Stimulated activated CD4-positive, alpha-beta T cell treated with anti-CD3 and anti-CD28 coated beads, Interleukin-1b, Interleukin-23, amount 100 ng/mL, for 4 hours (primary cell): ENCODE measurements at regions not wholly inside any gene's neighbourhood (a gene's known extent, or its start where the extent isn't known, plus 50 kb on each side); places are given as distances from the start of the nearest gene placed in this dataset.
"Not testable (repeated sequence)": the region's sequence is repeated elsewhere in the genome, so short reads cannot be mapped to it uniquely, and the experiment has no call there.

Experiments used
- DNase-seq, 2 donors: peaks; one replicate each; pipeline ENCODE4 v3.0.0-alpha.2; 2020; ENCODE audit warnings: low read depth in 2 of 2

DNA sequence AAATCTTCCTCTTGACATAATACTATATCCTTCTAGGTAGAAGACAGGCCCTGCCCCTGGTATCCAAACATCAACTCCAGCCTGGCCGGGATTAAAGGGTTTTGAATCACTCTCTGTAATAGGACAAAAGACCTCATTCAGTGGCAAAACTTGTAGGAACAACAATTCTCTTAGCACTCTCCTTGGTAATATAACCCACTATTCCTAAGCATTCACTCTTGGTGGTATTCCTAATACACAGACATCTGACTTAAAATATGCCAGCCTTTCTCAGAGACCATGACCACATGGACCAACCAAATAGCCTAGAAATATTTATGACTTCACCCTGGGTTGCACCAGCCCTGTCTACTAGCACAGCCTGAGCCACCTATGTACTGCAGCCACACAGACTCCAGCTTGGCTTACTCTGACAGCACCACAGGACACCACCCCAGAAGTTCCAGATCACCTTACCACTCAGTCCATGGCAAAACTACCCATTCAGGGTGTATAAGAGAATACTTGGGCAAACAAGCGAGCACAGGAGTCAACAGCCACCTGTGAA lies 244.9 kb upstream of the NEBL start:
- no peak for DNase-seq

DNA sequence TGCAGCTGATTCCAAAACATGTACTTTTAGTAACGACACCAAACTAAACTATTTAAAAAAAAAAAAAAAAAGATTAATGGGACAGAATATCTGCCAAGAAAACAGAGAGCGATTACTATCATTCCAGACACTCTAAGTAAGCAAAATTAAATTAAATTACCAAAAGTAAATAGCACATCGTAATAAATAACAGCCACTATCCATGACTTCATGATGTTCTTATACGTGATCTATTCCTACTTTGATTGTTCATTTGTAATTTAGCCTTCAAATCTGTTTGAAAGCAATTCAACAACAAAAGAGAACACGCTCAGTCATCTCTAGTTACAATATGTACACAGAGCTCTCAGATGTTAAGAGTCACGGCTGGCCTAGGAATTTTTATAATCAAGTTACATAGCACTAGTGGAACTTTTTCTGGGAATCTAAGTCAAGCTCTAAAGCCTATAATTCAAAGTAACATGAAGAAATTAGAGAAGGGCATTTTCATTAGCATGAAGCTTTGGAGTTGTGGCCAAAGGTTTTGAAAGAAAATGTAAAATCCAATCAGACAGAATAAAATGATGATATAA lies 241.7 kb upstream of the NEBL start:
- no peak for DNase-seq

DNA sequence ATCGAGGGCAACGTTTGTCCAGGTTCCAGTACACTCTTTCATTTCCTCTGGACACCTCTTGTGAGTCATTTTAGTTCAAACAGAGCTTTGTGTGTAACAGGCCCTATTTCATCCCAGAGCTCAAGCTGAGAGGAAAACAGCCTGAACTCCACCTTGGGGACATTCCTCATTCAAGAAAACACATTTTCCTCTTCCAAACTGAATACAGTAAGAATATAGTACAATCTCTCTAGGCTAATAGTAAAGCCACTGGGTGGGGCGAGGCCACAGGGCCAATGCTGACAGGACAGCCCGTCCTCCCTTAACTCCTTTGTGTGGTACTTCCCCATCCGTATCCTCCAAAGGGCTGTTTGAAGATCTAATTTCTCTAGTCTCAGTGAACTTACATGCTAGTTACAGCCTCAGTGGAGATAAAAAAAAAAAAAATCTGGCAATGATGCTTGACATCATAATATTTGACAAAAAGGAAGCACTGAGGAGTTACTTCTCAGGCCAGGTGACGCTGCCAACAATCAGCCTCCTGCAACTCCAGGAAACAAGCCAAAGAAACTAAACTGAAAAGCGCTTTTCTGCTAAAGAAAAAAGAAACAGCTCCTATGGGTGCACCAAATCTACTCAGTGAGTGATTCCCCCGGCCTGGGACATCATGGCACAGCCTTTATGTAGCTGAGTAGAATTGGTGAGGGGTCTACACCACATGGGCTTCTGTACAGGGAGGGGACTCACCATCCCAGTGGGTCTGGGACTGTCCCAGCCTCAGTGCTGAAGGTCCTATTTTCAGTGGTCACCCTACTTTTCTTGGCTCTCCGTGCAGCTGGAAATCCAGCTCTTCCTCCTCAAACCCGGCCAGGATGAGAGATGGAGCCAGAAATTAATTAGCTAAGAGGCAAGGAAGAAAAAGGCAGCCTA lies 238.2 kb upstream of the NEBL start:
- no peak for DNase-seq

DNA sequence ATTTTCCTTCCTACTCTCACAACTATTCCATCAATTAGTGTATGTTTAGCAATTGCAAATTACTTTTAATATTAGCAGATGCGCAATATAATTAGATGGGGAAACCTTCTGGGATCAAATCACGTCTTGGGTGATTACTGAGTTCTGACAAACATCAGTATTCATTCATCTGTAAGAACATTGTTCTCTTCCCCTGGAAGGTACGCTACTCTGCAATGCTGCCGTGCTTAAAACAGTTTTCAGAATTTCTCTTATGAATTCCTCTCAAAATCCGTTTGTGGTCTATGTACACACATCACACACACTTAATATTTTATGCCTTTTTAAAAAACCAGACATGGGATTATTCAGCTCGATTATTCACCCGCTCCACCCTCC lies 237.5 kb upstream of the NEBL start:
- DNase-seq, result no peak

DNA sequence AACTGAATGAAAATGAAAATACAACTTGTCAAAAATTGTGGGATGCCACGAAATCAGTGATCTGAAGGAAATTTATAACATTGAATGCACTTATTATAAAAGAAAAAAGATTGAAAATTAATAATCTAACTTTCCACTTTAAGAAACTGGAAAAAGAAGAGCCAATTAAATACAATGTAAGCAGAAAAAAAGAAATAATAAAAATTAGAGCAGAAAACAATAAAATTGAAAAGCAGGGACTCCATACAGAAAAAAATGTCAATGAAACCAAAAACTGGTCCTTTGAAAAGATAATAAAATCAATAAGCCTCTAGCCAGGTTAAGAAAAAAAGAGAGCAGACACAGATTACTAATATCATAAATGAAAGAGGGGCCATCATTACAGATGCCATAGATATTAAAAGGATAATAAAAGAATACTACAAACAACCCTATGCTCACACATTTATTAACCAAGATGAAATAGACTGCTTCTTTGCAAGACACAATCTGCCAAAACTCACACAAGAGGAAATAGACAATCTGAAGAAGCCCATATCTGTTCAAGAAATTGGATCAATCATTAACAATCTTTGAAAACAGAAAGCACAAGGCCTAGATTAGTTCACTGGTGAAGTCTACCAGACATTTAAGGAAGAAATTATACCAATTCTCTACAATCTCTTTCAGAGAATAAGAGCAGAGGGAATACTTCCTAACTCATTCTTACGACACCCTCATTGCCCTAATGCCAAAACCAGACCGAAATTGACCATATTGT lies 233.8 kb upstream of the NEBL start:
- no peak for DNase-seq

DNA sequence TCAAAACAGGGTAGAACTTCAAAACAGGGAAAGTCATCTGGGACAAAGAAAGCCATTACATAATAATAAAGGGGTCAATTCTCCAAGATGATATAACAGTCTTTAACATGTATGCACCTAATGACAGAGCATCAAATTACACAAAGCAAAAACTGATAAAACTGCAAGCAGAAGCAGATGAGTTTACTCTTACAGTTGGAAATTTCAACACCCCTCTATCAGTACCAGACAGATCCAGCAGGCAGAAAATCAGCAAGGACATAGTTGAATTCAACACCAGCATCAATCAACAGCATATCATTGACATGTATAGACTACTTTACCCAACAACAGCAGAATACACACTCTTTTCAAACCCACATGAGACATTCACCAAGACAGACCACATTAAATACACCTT lies 233.0 kb upstream of the NEBL start:
- DNase-seq, result no peak

DNA sequence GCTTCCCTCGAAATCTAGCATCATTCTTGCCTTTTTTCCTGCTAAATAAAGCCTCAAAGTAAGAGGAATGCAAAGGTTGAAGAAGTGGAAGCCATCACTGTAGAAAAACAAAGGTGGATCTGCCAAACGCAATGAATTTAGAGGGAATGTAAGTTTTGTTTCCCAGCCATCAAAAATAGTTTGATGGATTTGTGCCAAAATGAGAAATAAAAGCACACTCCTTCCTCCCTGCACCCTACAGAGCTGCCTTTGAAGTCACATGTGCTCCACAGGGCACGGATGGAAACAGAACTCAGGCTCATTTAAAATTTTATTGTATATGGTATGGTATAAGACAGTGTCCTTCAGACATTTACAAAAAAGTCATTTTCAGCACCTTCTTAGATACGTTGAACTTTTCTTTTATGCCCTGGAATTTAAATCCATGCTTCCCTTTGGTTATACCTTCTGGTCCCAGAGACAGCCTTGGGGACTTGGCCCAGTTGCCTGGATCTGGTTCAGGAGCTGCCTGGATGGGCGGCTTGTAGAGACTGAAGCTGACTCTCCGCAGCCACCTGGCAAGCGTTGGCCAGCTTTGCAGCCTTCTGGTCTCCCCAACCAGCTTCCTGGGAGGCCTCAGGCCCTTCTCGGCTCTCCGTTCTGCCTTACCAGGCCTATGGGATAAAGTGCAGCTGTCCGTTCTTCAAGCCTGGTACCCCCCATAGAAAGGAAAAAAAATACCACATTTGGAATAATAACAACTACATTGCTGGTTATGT lies 228.5 kb upstream of the NEBL start:
- DNase-seq, result no peak

DNA sequence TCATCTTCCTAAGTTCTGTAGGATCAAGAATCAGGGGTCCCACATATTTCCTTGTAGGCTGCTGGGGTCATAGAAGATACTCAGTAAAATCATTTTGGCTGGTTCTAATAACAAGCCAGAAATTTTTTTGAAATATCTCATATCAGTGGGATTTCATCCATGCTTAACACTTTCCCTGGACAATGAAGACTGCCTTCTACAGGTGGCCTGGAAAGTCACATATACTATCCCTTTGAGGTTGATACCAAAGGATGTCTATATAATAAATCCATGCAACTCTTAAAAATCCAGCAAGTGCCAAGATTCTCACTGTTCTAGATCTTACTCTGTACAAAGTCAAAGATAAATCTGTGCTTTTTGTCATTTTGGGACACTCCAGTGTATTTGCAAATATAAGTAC lies 225.8 kb upstream of the NEBL start:
- DNase-seq, result no peak

DNA sequence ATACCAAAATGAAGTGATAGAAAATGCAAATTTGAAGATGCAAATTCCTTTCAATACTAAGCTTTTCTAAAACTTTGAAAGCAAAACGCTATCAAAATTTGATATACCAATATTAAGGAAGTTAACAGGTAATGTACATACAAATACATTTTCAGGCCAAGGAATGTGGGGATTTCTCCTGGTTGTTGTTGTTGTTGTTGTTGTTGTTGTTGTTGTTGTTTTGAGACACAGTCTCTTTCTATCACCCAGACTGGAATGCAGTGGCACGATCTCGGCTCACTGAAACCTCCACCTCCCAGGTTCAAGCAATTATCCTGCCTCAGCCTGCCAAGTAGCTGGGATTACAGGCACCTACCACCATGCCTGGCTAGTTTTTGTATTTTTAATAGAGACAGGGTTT lies 224.7 kb upstream of the NEBL start:
- DNase-seq, result not testable (repeated sequence)

DNA sequence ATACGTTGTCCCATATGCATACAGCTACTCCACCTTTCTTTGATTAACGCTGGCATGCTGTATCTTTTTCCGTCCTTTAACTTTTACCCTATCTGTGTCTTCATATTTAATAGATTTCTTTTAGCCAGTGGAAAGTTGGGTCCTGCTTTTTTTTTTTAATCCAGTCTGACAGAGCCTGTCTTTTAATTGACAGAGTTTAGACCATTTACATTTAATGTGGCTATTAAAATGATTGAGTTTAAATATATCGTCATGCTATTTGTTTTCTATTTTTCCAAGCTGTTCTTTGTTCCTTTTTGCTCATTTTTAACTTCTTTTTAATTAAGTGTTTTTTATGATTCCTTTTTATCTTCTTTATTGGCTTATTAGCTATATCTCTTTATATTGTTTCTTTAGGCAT lies 217.6 kb upstream of the NEBL start:
- DNase-seq, result no peak

DNA sequence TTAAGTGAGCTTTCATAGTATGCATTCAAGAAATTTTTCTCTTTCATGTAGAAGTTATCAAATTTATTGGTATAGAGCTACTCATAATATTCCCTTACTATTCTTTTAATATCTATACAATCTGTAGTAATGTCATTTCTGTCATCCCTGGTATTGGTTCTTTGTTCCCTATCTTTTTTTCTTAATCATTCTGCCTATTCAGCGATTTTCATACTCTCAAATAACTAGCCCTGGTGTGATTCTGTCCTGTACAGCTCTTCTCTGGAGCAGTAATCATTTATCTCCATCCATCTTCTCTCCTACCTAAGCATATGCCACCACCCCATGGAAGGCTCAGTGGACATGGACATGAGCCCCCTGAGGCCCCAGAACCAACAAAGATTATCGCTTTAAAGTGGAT lies 213.2 kb upstream of the NEBL start:
- no peak for DNase-seq

DNA sequence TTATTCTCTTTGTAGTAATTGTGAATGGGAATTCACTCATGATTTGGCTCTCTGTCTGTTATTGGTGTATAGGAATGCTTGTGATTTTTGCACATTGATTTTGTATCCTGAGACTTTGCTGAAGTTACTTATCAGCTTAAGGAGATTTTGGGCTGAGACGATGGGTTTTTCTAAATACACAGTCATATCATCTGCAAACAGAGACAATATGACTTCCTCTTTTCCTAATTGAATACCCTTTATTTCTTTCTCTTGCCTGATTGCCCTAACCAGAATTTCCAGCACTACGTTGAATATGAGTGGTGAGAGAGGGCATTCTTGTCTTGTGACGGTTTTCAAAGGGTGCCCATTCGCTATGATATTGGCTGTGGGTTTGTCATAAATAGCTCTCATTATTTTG lies 209.8 kb upstream of the NEBL start:
- DNase-seq, result not testable (repeated sequence)

DNA sequence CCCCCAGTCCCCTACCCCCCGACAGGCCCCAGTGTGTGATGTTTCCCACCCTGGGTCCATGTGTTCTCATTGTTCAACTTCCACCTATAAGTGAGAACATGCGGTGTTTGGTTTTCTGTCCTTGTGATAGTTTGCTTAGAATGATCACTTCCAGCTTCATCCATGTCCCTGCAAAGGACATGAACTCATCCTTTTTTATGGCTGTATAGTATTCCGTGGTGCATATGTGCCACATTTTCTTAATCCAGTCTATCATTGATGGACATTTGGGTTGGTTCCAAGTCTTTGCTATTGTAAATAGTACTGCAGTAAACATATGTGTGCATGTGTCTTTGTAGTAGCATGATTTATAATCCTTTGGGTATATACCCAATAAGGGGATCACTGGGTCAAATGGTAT lies 208.2 kb upstream of the NEBL start:
- not testable (repeated sequence) for DNase-seq

DNA sequence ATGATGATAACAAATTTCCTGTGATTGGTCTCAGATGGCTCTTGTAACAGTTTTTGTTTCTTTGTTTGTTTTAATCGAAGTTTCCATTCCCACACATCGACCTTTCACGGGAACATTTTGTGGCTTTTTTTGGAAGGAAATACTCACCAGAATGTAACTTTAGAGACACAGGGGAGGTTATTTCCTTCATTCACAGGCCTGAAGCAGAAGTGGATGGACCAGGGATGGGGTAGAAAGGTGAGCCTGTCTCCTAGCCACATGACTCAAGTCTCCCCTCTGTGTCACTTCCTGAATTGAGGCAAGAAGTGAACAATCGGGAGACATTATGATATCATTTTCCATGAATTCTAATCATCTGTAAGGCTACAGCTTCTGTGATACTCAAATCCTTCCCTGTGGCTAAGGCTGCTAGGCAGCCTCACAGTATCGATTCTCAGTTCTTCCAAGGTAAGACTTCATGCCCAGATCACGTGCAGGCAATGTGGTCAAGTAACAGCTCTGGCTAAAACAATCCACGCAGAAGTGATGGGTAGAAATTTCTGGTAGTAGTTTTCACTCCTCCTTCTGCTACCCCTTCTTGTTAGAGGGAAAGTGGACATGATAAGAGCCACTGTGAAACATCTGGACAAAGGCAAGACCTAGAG lies 203.9 kb upstream of the NEBL start:
- DNase-seq, result no peak

DNA sequence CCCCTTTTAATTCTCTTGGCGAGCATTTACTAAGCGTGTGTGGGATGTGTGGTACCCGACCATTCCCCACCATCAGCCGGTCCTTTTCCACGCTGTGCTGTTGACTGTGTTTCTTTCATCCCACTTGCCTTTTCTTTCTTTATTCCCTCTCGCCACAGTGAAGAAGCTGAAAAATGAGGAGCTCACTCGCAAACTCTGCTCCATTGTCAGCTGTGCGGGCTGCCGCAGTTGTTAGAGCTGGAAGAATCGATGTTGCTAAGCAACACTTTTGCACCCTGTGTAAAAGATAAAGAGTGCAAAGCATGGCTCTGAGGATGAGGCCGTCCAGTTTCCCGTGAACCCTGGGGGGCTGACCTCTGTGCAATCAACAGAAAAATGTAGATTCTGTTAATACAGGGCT lies 203.1 kb upstream of the NEBL start:
- no peak for DNase-seq

DNA sequence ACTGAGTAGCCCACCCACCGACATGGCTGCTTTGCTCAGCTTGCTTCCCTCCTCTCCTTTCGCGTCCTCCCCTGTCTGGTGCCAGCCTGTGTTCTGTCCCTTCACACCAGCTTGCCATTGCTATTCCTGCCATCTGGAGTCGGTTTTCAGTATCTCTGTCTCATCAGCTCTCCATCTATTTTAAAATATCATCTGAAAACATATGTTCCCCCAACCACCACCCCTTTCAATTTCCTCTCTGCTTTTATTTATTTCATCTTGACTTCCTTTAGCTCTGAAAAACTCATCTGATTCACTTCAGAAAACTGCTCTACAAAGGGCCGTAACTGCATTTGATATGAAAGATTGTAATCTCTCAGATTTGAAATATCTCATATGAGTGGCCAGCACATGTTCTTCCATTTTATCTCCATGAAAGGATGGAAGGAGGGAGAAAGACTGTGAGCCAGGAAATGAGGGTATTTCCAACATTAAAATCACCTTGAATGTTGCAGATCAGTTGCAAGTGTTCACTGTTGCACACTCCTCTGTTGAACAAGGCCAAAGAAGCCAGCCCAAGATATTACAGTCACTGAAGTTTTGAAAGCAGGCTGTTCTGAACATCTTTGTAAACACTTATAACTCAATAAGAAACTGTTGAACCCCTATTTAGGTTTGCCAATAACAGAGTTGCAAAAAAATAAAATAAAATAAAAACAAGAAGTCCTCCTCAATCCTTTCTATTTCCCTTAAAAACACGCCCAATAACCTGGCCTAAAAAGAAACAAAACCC lies 202.4 kb upstream of the NEBL start:
- DNase-seq, result no peak

DNA sequence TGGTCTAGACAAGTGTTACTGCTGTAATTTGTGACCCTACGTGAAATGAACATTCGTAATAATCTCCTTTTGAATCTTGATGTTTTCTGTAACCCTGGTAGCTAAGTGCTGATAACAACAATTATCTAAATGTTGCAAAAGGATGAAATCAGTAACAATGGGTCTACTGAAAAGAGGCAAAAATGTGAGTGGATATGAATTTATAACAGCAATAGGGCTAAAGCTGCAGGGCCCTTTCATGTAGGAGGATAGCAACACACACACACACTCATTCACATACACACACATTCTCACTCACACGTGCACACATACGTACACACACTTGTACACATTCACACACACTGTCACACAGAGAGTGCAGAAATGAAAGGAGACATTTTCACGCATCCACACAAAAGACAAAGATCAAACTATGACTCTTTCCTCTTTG lies 200.8 kb upstream of the NEBL start:
- DNase-seq, result no peak

DNA sequence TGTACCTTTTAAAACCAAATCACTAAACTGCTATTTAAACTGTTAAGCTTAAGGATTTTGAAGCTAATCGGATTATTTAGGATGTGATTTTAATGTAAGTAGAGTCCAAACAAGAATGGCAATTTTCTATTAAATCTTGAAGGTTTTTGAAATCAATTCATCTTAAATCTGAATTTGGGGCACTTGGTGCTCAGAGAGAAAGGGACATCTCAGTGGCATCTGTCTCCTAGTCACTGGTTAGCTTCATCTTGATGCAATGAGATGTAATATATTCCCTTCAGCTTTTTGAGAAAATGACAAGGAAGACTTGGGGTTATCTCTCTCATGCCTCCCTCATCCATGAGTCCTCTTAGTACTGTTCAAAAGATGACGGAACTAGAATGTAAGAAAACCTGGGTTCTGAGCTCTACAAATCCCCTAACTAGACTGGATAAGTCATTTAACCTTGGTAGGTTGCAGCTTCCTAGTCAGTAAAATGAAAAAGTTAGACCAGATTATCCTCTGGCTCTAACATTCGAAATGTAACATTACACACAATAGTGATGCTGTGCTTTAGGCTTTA lies 198.5 kb upstream of the NEBL start:
- DNase-seq, result no peak

DNA sequence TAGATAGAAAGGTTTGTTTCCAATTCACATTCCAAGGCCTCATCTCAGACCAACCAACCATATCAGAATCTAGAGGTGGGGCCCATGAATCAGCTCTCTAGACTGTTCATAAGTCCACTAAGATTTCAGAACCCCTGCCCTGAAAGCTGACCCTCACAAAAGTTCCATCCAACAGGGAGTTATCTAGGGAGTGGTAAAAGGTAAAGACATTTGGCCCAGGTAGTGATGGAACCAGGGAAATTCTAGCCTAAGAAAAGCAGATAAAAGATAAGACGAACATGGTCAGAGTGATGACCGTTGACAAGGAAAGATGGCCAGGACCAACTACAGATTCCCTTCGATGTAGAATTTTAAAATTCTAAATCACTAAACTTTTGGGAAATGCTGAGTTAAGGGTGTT lies 198.0 kb upstream of the NEBL start:
- DNase-seq, result no peak
